GM12878 (cell line): ENCODE measurements at regions not wholly inside any gene's neighbourhood (a gene's known extent, or its start where the extent isn't known, plus 50 kb on each side); places are given as distances from the start of the nearest gene placed in this dataset.

ENCODE experiments used
- ATAC-seq: fragments of 200-7000 bp; cut with Tn5 transposase; 3 replicates; pipeline ENCODE4 v1.9.1; 2020; ENCODE audit warnings: mild to moderate bottlenecking, moderate library complexity
- BruUV-seq: library from RNA; stranded (reverse); fragments of 400-500 nt; replicated peaks from 2 replicates; lab custom pipeline; 2021; lab: Mats Ljungman, UMichigan
- CTCF ChIA-PET: fragments of 300-600 bp; sonication (Branson Sonifier 250); formaldehyde crosslinking; extraction: SDS; loops from one replicate; lab custom pipeline; 2021; ENCODE audit warnings: inconsistent platforms; lab: Yijun Ruan, JAX
- POLR2A ChIA-PET: fragments of 350-600 bp; formaldehyde crosslinking; extraction: SDS; loops from one replicate; lab custom pipeline; 2021; ENCODE audit warnings: inconsistent platforms; lab: Charles Lee
- RAD21 ChIA-PET: fragments of 300-600 bp; sonication (Branson Sonifier 250); formaldehyde crosslinking; loops from one replicate; lab custom pipeline; 2023; ENCODE audit warnings: antibody characterized with exemption; ENCODE audit not compliant: unreplicated experiment; lab: Charles Lee
- SMC1A ChIA-PET: fragments of 300-600 bp; sonication (Branson Sonifier 250); formaldehyde crosslinking; loops from one replicate; lab custom pipeline; 2023; ENCODE audit not compliant: unreplicated experiment, uncharacterized antibody; lab: Charles Lee
- DNase-seq: peaks from one replicate; pipeline ENCODE4 v3.0.0-alpha.2; 2011; ENCODE audit warnings: low read depth, low spot score
- FAIRE-seq: peaks from 3 replicates; lab custom pipeline; 2011; peaks lifted over from hg19 to GRCh38; lab: Jason Lieb, UNC
- H2AFZ ChIP-seq: 2 replicates; pipeline ENCODE4 v1.6.0; 2011; ENCODE audit warnings: low read depth, low read length, control low read depth; ENCODE audit not compliant: control insufficient read depth
- H3K27ac ChIP-seq: 2 replicates; pipeline ENCODE4 v1.5.1; 2011; ENCODE audit warnings: control low read depth; ENCODE audit not compliant: control insufficient read depth, insufficient read depth
- H3K27me3 ChIP-seq, 2 experiments: replicated peaks in 1 of 2; 2 replicates each; pipeline versions ENCODE4 v1.6.0 to v1.6.1; 2011; ENCODE audit warnings: low read length in 1 of 2; ENCODE audit not compliant: control insufficient read depth in 2 of 2, insufficient read depth in 2 of 2
- H3K36me3 ChIP-seq, 2 experiments: 2 replicates each; pipeline ENCODE4 v1.5.1; 2011; ENCODE audit warnings: low read length in 1 of 2; ENCODE audit not compliant: control insufficient read depth in 2 of 2, insufficient read depth in 2 of 2
- H3K4me1 ChIP-seq: 2 replicates; pipeline ENCODE4 v1.6.1; 2011; ENCODE audit warnings: mild to moderate bottlenecking, low read length, moderate library complexity, mixed read lengths; ENCODE audit not compliant: control insufficient read depth, insufficient read depth
- H3K4me2 ChIP-seq: 2 replicates; pipeline ENCODE4 v1.6.0; 2011; ENCODE audit warnings: control low read depth; ENCODE audit not compliant: control insufficient read depth, insufficient read depth
- H3K4me3 ChIP-seq: fragments of 200-600 bp; sonication (generic); 2 replicates; pipeline ENCODE4 v1.5.1; 2016
- H3K79me2 ChIP-seq: 2 replicates; pipeline ENCODE4 v1.6.0; 2011; ENCODE audit warnings: low read length; ENCODE audit not compliant: control insufficient read depth, insufficient read depth
- H3K9ac ChIP-seq: 2 replicates; pipeline ENCODE4 v1.8.0; 2011; ENCODE audit warnings: low read length, control low read depth, mixed read lengths; ENCODE audit not compliant: control insufficient read depth, insufficient read depth
- H3K9me3 ChIP-seq: replicated peaks from 3 replicates; pipeline ENCODE4 v1.5.1; 2011; ENCODE audit warnings: mild to moderate bottlenecking, low read length; ENCODE audit not compliant: control insufficient read depth, insufficient read depth
- H4K20me1 ChIP-seq: 2 replicates; pipeline ENCODE4 v1.6.0; 2011; ENCODE audit not compliant: control insufficient read depth, insufficient read depth
- ATF2 ChIP-seq: IDR thresholded peaks from 2 replicates; pipeline ENCODE4 v1.6.1; 2012; ENCODE audit warnings: low read length, inconsistent platforms
- BCLAF1 ChIP-seq: fragments of 450-650 bp; IDR thresholded peaks from 2 replicates; pipeline ENCODE4 v1.6.1; 2017; ENCODE audit warnings: antibody characterized with exemption, mild to moderate bottlenecking, moderate library complexity
- CBFB ChIP-seq: IDR thresholded peaks from 2 replicates; pipeline ENCODE4 v1.6.1; 2016; ENCODE audit warnings: antibody characterized with exemption, low read depth
- CHD2 ChIP-seq: IDR thresholded peaks from 2 replicates; pipeline ENCODE4 v1.6.1; 2011; ENCODE audit warnings: low read depth, low read length, improper control_type of control experiment, borderline replicate concordance
- FOXK2 ChIP-seq: fragments of 450-650 bp; IDR thresholded peaks from 2 replicates; pipeline ENCODE4 v1.6.1; 2017; ENCODE audit warnings: mild to moderate bottlenecking, moderate library complexity
- HCFC1 ChIP-seq: fragments of 150-350 bp; IDR thresholded peaks from 2 replicates; pipeline ENCODE4 v1.6.1; 2014; ENCODE audit warnings: low read length
- IKZF1 ChIP-seq: fragments of 450-650 bp; conservative IDR thresholded peaks from 2 replicates; pipeline ENCODE4 v1.6.1; 2017; ENCODE audit warnings: antibody characterized with exemption, mild to moderate bottlenecking
- JUND ChIP-seq: IDR thresholded peaks from 2 replicates; pipeline ENCODE4 v1.6.1; 2012; ENCODE audit warnings: low read depth, mild to moderate bottlenecking, low read length, improper control_type of control experiment, moderate library complexity
- MTA2 ChIP-seq: fragments of 450-650 bp; IDR thresholded peaks from 2 replicates; pipeline ENCODE4 v1.6.1; 2016; ENCODE audit warnings: low read depth, mild to moderate bottlenecking, moderate library complexity
- NR2F1 ChIP-seq: fragments of 450-650 bp; conservative IDR thresholded peaks from 2 replicates; pipeline ENCODE4 v1.6.1; 2017; ENCODE audit warnings: mild to moderate bottlenecking
- POLR2AphosphoS5 ChIP-seq: IDR thresholded peaks from 2 replicates; pipeline ENCODE4 v1.6.1; 2011; ENCODE audit warnings: mild to moderate bottlenecking, low read length, inconsistent platforms
- SP1 ChIP-seq: IDR thresholded peaks from one replicate; pipeline ENCODE4 v1.6.1; 2011; ENCODE audit warnings: low read depth, low read length
- ZBTB40 ChIP-seq: fragments of 450-650 bp; IDR thresholded peaks from 2 replicates; pipeline ENCODE4 v1.6.1; 2016; ENCODE audit warnings: mild to moderate bottlenecking, moderate library complexity, borderline replicate concordance
- WGBS: methylation state at CpG from one replicate; pipeline ENCODE4 v1.1.6; 2016; ENCODE audit warnings: low lambda C conversion rate; ENCODE audit not compliant: insufficient replicate concordance, insufficient coverage; ENCODE audit errors: missing lambda C conversion rate; 5-methylcytosine and 5-hydroxymethylcytosine counted together
- in situ Hi-C: fragments of 300-500 bp; cut with MboI; formaldehyde crosslinking; loops from 9 replicates; pipeline ENCODE4 v1.14.3; 2018; ENCODE audit warnings: mixed read lengths
- intact Hi-C: fragments of 100-400 bp; cut with micrococcal nuclease; formaldehyde crosslinking; loops from one replicate; pipeline ENCODE4 v1.14.2; 2022; ENCODE audit not compliant: unreplicated experiment
- TF ChIP-seq, protein P1 (sequence below): fragments of 450-650 bp; IDR thresholded peaks from 2 replicates; pipeline ENCODE4 v1.6.1; 2017; ENCODE audit warnings: mild to moderate bottlenecking, moderate library complexity

- Histone ChIP-seq H3K9ac (no peak overlapping the region), H3K27me3 (no peaks in the 10 kb centered on the region), H3K79me2 (no peaks in the 10 kb centered on the region), H4K20me1 (no peaks in the 10 kb centered on the region), H3K4me3 (no peak overlapping the region), H3K4me1 (no peaks in the 10 kb centered on the region), H3K9me3 (no peaks in the 10 kb centered on the region), H3K27ac (no peak overlapping the region), H2AFZ (no peak overlapping the region), H3K36me3 (no peaks in the 10 kb centered on the region), H3K4me2 (no peak overlapping the region)
- no TSS peak for BruUV-seq
- DNase-seq (no peak), ATAC-seq (no peak), FAIRE-seq (no peak)
- RAD21 ChIA-PET: no interaction called here
- WGBS: 97% methylated on average over 2 of the region's 2 CpGs
- intact Hi-C loops: no loop called here
- in situ Hi-C loops: no loop called here
- CTCF ChIA-PET: no interaction called here
- POLR2A ChIA-PET: no interaction called here
- SMC1A ChIA-PET: no interaction called here
- TF ChIP-seq MTA2 (no peak), SP1 (no peak), JUND (no peak), IKZF1 (no peak), CBFB (no peak), NR2F1 (no peak), POLR2AphosphoS5 (no peak), FOXK2 (no peak), ZBTB40 (no peak), CHD2 (no peak), BCLAF1 (no peak), HCFC1 (no peak), ATF2 (no peak)
- TF ChIP-seq, protein P1, sequence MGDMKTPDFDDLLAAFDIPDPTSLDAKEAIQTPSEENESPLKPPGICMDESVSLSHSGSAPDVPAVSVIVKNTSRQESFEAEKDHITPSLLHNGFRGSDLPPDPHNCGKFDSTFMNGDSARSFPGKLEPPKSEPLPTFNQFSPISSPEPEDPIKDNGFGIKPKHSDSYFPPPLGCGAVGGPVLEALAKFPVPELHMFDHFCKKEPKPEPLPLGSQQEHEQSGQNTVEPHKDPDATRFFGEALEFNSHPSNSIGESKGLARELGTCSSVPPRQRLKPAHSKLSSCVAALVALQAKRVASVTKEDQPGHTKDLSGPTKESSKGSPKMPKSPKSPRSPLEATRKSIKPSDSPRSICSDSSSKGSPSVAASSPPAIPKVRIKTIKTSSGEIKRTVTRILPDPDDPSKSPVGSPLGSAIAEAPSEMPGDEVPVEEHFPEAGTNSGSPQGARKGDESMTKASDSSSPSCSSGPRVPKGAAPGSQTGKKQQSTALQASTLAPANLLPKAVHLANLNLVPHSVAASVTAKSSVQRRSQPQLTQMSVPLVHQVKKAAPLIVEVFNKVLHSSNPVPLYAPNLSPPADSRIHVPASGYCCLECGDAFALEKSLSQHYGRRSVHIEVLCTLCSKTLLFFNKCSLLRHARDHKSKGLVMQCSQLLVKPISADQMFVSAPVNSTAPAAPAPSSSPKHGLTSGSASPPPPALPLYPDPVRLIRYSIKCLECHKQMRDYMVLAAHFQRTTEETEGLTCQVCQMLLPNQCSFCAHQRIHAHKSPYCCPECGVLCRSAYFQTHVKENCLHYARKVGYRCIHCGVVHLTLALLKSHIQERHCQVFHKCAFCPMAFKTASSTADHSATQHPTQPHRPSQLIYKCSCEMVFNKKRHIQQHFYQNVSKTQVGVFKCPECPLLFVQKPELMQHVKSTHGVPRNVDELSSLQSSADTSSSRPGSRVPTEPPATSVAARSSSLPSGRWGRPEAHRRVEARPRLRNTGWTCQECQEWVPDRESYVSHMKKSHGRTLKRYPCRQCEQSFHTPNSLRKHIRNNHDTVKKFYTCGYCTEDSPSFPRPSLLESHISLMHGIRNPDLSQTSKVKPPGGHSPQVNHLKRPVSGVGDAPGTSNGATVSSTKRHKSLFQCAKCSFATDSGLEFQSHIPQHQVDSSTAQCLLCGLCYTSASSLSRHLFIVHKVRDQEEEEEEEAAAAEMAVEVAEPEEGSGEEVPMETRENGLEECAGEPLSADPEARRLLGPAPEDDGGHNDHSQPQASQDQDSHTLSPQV: no peak
Measured at GRCh38 chr13:54198911-54199310, 1170.3 kb downstream of the OLFM4 start.
